GM12873 (cell line): ENCODE measurements at regions not wholly inside any gene's neighbourhood (a gene's known extent, or its start where the extent isn't known, plus 50 kb on each side); places are given as distances from the start of the nearest gene placed in this dataset.

Experiments used
- CTCF ChIP-seq: IDR thresholded peaks from 2 replicates; pipeline ENCODE4 v1.5.1; 2012; ENCODE audit warnings: low read depth, mild to moderate bottlenecking, moderate library complexity, low read length, control low read depth; ENCODE audit not compliant: insufficient read depth; ENCODE audit errors: missing control alignments

GRCh38 chr1:242743983-242744780 is 219.7 kb upstream of the PLD5 start:
- no peak for TF ChIP-seq CTCF

- TF ChIP-seq CTCF: no peak
These were observed 214.5 kb upstream of the PLD5 start for GRCh38 chr1:242738702-242739645.

DNA sequence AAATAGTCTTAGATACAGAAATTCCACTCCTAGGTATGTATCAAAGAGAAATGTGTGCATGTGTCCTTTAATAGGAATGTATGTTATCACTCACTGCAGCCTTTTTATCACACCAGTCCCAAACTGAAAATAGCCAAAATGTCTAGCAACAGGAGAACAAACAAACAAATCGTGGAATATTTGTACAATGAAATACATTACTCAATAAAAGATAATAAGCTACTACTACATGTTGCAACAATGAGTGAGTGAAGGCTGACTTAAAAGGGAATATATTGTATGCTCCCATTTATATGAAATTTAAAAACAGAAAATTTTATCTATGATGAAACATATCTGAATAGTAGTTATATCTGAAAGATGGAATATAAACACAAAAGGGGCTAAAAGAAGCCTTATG is 212.1 kb upstream of the PLD5 start:
- TF ChIP-seq CTCF: no peak

GRCh38 chr1:242735323-242735722 is 210.8 kb upstream of the PLD5 start:
- no peak for TF ChIP-seq CTCF

GRCh38 chr1:242731446-242731845 is 206.9 kb upstream of the PLD5 start:
- no peak for TF ChIP-seq CTCF

DNA sequence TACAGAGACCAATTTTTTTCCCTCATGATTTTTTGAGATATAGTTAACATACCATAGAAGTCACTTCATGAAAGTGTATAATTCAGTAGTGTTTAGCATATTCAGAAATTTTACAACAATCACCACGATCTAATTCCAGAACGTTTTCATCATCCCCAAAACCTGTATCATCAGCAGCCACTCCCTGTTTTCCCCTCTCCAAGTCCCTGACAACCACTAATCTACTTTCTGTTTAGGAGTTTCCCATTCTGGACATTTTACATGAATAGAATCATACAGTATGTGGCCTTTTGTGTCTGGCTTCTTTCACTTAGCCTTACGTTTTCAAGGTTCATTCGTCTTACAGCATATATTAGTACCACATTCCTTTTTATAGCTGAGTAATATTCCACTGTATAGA is 204.2 kb upstream of the PLD5 start:
- TF ChIP-seq CTCF: no peak

DNA sequence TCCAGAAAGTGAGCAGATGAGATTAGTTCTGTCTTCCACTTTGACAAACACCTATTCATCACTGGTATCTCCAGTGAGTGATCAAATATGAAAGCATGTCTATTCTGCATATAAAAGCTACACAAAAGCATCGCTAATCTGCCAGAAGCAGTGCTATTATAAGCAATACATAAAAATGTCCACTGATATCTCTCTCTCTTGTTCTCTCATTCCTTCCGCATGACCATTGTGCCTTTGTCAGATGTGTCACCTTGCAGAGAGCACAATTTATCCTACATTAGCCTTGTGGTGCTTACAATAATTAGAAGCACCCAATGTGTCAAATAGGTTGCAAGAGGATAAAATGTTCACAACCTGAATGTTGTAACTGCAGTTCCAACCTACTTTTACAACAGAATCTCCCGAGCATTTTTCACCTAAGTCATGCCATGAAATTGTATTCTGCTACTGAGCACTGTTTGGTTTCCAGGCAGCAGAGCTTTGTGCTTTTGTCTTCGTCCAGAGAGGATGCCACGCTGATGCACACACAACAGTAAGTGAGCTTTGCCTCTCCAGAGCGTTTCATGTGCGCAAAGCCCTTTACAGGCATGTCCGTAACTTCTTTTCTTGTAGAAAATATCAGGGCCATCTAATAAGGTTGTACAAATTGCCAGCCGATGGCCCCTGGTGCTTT is 198.7 kb upstream of the PLD5 start:
- no peak for TF ChIP-seq CTCF
